Uterus (tissue), 2 donors: ENCODE measurements at regions not wholly inside any gene's neighbourhood (a gene's known extent, or its start where the extent isn't known, plus 50 kb on each side); places are given as distances from the start of the nearest gene placed in this dataset.

Experiments
- CTCF ChIP-seq, 4 experiments: fragments of 200-600 bp in 2 of 4; fragments of 450-650 bp in 2 of 4; sonication (generic) in 2 of 4; IDR thresholded peaks; one replicate each; pipeline ENCODE4 v1.5.1; 2016 to 2019; ENCODE audit warnings: antibody characterized with exemption in 4 of 4, mild to moderate bottlenecking in 2 of 4, moderate library complexity in 1 of 4
- POLR2A ChIP-seq, 2 donors: fragments of 450-650 bp; IDR thresholded peaks; one replicate each; pipeline ENCODE4 v1.6.1; 2016; ENCODE audit warnings: antibody characterized with exemption in 2 of 2, mild to moderate bottlenecking in 1 of 2, moderate library complexity in 1 of 2

GRCh38 chr12:34107016-34107415 is 84.7 kb downstream of the ALG10 start:
- TF ChIP-seq POLR2A (IDR thresholded peaks at IDR 0.05) (no peak), CTCF (IDR thresholded peaks at IDR 0.05) (no peak)
